ENCODE measurements at regions not wholly inside any gene's neighbourhood (a gene's known extent, or its start where the extent isn't known, plus 50 kb on each side); places are given as distances from the start of the nearest gene placed in this dataset.

- DNase-seq: no peak
These were observed 262.5 kb upstream of the ARHGAP20 start for GRCh38 chr11:110974731-110975130.

GRCh38 chr11:110973401-110973980 is 261.3 kb upstream of the ARHGAP20 start:
- no peak for DNase-seq

DNA sequence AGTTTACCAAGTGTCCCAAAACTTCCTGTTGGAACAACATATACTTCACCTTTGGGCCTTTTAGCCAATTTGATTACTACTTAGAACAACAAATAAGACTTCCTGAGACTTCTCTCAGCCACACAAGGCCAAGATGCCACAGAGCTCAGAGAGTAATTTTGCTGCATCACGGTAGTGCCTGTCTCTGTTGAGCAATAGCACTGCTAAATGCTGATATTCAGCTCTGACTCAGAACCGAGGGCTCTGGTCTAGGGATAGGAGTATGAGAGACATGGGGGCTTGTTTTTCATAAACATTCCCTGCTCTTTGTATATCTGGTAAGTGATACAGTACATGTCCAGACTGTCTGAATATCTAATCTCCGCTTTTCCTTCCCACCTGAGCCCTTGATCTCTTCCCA is 260.4 kb upstream of the ARHGAP20 start:
- no peak for DNase-seq

GRCh38 chr11:110972106-110972505 is 259.9 kb upstream of the ARHGAP20 start:
- no peak for DNase-seq

GRCh38 chr11:110971140-110971539 is 258.9 kb upstream of the ARHGAP20 start:
- DNase-seq: no peak

DNA sequence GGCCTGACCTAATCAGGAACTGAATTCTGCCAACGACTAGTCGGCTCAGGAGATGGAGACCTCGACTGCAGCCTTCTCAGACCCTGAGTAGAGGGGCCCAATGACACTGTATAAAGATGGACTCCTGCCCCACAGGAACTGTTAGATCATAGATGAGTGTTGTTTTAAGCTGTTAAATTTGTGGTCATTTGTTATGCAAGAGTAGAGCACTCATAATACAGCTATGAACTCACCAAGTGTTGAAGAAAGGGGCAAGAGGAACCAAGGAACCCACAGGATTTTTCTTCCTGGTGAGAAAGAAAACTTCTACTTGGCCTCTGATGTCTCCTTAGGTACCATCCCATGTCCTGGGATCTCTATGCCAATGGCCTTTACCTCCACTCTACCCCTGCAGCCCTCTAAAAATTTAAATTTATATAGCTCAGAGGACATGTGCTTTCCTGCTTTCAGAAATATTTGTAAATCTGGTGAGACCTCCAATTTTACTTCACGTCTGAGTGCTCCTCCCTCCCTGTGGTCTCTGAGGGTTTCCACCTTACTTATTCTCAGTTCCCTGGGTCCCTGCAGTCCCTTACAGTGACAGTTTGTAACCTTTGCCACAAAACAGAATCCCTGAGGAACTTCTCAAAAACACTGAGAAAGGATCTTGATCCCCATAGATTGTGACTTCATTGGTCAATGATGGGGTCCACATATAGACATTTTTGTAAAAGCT is 256.3 kb upstream of the ARHGAP20 start:
- no peak for DNase-seq

- DNase-seq: no peak
These were observed 253.9 kb upstream of the ARHGAP20 start for GRCh38 chr11:110966131-110966530.

DNA sequence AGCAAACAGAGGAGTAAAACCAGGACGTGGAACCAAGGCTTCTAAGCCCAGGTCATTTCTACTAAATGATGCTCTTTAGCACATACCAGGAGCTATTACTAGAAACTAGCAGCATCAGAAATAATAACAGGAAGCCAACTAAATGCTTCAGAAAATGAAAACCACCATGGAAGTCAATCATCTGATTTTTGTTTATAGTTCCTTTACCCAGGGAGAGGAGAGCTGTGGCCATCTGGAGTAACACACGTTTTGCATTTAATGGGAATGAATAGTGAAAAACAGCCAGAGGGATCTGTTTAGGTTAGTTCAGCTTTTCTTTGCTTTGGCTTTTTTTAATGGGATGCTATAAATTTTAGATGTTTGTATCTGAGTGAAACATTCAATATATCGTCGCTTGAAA is 250.7 kb upstream of the ARHGAP20 start:
- DNase-seq: no peak

- no peak for DNase-seq
These were observed 247.9 kb upstream of the ARHGAP20 start for GRCh38 chr11:110960167-110960566.

DNA sequence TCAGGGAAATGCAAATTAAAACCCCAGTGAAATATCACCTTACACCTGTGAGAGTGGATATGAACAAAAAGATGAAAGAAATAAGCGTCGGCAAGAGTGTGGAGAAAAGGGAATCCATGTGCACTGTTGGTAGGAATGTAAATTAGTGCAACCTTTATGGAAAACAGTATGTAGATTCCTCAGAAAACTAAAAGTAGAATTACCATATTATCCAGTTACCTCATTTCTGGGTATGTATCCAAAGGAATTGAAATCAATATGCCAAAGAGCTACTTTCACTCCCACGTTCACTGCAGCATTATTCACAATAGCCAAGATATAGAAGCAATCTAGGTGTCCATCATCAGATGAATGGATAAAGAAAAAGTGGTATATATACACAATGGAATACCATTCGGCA is 246.0 kb upstream of the ARHGAP20 start:
- DNase-seq: no peak

DNA sequence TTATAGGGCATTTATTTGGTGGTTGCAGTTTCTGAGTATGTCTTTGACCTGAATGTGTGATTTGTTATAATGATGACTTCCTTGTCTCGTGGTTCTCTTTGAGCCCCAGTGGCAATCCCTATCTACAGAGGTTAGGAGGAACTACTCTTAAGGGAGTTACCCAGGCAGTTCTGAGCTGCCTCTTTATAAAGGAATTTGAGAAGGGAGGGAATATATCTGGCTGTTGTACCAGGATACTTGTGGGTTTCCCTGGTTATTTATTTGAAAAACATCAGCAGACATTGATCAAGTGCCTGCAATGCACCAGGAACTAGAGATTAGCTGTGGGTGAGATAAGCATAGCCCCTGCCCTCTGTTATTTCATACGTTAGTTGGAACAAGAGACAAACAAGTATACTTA is 243.5 kb upstream of the ARHGAP20 start:
- no peak for DNase-seq

GRCh38 chr11:110951950-110952503 is 239.8 kb upstream of the ARHGAP20 start:
- no peak for DNase-seq

GRCh38 chr11:110951037-110951949 is 239.1 kb upstream of the ARHGAP20 start:
- peak; percentile 86 for DNase-seq

DNA sequence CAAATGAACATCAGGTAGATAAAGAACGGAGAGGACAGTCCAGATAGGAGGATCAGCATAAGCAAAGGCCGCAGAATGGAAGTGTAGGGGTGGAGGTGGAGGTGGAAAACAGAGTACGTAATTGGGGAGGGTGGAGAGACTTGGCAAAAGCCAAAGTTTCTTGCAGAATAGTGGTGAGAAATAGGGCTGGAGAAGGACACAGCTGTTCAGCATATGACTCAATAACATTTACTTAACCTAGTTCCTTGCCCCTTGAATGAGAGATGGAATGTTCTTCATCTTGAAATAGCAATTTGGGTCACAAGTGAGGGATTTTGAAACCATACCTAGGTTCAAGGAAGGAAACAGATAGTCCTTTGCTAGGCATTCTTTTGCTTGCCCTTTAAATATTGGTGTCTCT is 235.9 kb upstream of the ARHGAP20 start:
- DNase-seq: no peak

DNA sequence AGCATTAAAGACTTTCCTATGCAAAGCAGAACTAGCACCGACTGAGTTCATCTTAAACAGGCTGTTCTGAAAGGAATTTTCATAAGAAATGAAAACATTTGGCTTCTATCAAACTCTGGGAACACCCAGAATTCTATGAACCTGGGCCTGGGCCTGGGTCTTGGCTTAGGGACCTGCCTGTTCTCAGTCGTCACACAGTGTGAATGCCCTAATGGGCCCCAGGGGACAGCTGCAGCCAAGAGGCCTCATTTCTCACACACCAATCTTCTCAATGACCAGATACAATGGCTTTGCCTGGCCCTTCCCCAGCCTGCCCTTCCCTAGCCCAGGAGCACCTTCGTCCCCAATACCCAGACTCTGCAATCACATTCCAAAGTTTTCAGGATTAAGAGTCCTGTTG is 234.9 kb upstream of the ARHGAP20 start:
- no peak for DNase-seq

GRCh38 chr11:110939471-110939870 is 227.2 kb upstream of the ARHGAP20 start:
- DNase-seq: no peak

GRCh38 chr11:110935018-110935640 is 222.9 kb upstream of the ARHGAP20 start:
- DNase-seq: no peak

- no peak for DNase-seq
These were observed 216.9 kb upstream of the ARHGAP20 start for GRCh38 chr11:110929129-110929528.

DNA sequence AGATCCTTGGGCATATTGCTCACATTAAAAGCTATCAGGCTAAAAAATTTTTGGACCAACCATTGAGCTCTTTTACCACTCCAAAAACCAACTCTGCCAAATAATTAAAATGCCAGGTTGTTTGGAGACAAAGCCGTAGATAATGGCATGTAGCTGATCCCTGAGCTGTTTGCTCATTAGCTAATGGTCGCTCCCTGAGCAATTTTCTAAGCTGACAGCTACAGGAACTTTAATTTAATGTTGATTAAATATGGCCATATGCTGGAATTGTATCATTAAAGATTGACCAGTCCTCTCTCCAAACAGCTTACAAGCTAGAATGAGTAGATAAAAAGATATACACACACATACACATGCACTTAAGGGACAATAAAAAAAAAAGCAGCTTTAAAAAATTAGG is 216.2 kb upstream of the ARHGAP20 start:
- peak; percentile 10 for DNase-seq

GRCh38 chr11:110921742-110922521 is 209.7 kb upstream of the ARHGAP20 start:
- DNase-seq: no peak

- DNase-seq: no peak
These were observed 207.1 kb upstream of the ARHGAP20 start for GRCh38 chr11:110919241-110919922.

GRCh38 chr11:110918351-110918750 is 206.1 kb upstream of the ARHGAP20 start:
- DNase-seq: no peak
